GM12875 (cell line): ENCODE measurements at regions not wholly inside any gene's neighbourhood (a gene's known extent, or its start where the extent isn't known, plus 50 kb on each side); places are given as distances from the start of the nearest gene placed in this dataset.

Source experiments
- H3K4me3 ChIP-seq: one replicate; pipeline ENCODE4 v1.5.1; 2011; ENCODE audit warnings: low read depth, low read length, control low read depth
- TF ChIP-seq, protein P1 (sequence below): IDR thresholded peaks from 2 replicates; pipeline ENCODE4 v1.5.1; 2011; ENCODE audit warnings: low read depth, mild to moderate bottlenecking, control low read depth, inconsistent platforms, low read length, moderate library complexity, borderline replicate concordance; ENCODE audit not compliant: insufficient read depth

DNA sequence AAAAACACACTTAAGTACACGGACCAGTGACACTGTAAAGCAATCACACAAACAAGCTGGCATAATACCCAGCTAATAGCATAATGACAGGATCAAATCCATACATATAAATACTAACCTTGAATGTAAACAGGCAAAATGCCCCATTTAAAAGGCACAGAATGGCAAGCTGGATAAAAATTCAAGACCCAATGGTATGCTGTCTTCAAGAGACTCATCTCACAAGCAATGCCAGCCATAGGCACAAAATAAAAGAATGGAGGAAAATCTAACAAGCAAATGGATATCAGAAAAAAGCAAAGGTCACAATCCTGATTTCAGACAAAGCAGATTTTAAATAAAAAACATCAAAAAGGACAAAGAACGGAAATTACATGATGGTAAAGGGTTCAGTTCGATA lies 79.1 kb upstream of the PTGFR start:
- TF ChIP-seq, protein P1, sequence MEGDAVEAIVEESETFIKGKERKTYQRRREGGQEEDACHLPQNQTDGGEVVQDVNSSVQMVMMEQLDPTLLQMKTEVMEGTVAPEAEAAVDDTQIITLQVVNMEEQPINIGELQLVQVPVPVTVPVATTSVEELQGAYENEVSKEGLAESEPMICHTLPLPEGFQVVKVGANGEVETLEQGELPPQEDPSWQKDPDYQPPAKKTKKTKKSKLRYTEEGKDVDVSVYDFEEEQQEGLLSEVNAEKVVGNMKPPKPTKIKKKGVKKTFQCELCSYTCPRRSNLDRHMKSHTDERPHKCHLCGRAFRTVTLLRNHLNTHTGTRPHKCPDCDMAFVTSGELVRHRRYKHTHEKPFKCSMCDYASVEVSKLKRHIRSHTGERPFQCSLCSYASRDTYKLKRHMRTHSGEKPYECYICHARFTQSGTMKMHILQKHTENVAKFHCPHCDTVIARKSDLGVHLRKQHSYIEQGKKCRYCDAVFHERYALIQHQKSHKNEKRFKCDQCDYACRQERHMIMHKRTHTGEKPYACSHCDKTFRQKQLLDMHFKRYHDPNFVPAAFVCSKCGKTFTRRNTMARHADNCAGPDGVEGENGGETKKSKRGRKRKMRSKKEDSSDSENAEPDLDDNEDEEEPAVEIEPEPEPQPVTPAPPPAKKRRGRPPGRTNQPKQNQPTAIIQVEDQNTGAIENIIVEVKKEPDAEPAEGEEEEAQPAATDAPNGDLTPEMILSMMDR: no peak
- no peak overlapping the region for H3K4me3 ChIP-seq

DNA sequence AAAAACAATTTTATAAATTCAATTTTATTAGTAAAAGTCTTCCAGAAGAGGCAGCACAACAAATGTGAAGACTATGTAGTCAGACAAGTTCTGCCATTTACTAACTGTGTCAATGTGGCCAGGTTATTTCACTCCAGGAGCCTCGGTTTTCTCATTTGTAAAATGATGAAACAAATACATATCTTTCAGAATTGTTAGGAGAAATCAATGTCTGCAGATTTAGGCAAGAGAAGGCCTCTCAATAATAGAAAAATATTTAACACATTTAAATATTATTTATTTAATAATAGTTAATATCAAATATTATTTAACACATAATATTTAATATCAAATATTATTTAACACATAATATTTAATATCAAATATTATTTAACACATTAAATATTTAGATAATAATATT lies 75.6 kb upstream of the PTGFR start:
- H3K4me3 ChIP-seq: no peak overlapping the region
- TF ChIP-seq, protein P1: no peak

DNA sequence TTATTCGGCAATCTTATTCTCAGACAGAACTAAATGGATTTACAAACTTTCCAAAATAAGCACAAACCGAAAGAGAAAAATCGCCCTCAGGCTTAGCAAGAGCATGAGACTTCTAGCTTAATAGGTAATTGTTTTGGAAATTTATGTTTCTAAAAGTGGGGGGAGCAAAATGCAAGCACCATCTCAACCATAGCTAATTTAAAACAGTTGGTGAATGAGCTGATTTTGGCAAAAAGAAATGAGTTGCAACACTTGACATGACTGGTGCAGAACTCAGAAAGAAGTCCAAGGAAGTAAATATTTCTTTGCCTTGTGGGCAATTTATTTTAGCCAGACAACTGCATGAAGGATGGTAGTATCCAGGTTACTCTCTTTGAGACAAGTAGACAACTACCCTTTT lies 71.5 kb upstream of the PTGFR start:
- no peak overlapping the region for H3K4me3 ChIP-seq
- TF ChIP-seq, protein P1: no peak

DNA sequence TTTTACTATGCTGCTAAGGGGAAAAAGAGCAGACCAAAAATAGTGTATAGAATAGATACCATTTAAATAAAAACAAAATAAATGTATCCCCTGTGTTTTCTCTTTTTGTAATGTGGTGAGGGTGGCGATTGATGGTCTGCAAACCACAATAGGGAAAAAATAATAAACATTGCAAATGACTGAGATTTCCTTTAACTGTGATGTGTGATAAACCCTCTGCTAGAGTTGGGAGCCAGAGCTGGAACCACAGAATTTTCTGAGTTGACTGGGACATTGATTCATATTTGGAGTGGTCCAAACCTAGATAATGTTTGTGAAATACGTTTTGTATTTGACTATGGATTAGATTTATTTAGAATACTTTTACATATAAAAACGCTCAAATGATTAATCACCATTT lies 70.6 kb upstream of the PTGFR start:
- no peak overlapping the region for H3K4me3 ChIP-seq
- TF ChIP-seq, protein P1: no peak

DNA sequence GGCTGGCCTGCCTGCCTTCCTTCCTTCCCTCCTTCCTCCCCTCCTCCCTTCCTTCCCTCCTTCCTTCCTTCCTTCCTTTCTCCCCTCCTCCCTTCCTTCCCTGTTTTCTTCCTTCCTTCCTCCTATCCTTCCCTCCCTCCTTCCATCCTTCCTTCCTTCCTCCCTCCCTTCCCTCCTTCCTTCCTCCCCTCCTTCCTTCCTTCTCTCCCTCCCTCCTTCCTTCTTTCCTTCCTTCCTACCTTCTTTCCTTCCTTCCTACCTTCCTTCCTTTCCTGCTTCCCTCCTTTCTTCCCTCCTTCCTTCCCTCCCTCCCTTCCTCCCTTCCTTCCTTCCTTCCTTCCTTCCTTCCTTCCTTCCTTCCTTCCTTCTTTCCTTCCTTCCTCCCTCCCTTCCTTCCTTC lies 70.1 kb upstream of the PTGFR start:
- H3K4me3 ChIP-seq: no peak overlapping the region
- TF ChIP-seq, protein P1: no peak

DNA sequence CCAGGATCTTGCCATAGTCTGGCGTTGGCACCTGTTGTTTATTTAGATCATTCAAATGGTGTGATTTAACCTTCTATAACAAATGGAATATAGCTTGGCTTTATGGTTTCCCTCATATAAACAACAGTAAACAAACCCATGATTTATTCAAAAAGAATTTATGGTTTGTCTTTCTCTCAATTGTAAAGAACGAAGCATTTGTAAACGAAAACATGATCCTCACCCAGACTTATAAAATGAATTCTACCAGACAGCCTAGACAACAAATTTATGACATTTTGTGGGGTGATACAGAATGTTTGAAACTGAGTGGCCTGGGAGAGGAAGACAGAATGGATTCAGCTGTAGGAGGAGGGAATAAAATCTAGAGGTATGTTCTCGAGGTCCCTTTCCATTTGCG lies 66.1 kb upstream of the PTGFR start:
- TF ChIP-seq, protein P1: no peak
- no peak overlapping the region for H3K4me3 ChIP-seq

DNA sequence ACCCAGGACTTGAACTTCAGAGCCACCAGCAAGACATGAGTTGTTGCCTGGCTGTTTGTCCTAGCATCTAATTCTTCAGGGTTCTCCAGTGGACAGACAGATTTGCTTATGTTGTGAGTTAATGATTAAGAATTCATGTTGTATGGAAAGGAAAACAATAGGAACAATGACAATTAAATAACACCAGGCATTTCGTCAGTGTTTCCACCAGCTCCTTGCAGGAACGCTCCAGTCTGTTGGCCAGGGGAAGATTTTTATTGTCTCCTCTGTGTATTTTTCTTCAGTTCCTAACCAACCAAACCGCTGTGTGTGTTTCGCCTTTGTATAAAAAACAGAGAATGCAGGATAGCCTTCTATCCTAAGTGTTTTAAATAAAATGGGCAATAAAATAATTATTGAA lies 64.4 kb upstream of the PTGFR start:
- no peak overlapping the region for H3K4me3 ChIP-seq

More for the DNA sequence above, 64.4 kb upstream of the PTGFR start:
- TF ChIP-seq, protein P1: no peak
